ENCODE measurements at regions not wholly inside any gene's neighbourhood (a gene's known extent, or its start where the extent isn't known, plus 50 kb on each side); places are given as distances from the start of the nearest gene placed in this dataset.
"Not testable (repeated sequence)": the region's sequence is repeated elsewhere in the genome, so short reads cannot be mapped to it uniquely, and the experiment has no call there.

GRCh38 chr1:55868026-55868425, 652.9 kb upstream of the USP24 start:
- no peak overlapping the region for H3K4me3 ChIP-seq
- 65 to 71% methylated on average over 2 of the region's 2 CpGs for WGBS, 2 donors
- no peak for ATAC-seq (ENCODE audit: insufficient read depth, low FRiP score)
- DNase-seq, result peak in 1 of 3 donors; percentile 38
- TF ChIP-seq CTCF (IDR thresholded peaks at IDR 0.05; ENCODE audit: control extremely low read depth, extremely low read depth), result no peak
- H3K27me3 ChIP-seq (ENCODE audit: control insufficient read depth in 3 of 3, insufficient read depth in 3 of 3, low read length in 2 of 3), result no peaks in the 10 kb centered on the region
- H3K4me1 ChIP-seq (ENCODE audit: control insufficient read depth in 5 of 5, insufficient read depth in 5 of 5, low read length in 5 of 5), result peaks cover 0 to 7% (median 3%) of the 10 kb centered on the region in 5 donors
- no peaks in the 10 kb centered on the region for H3K36me3 ChIP-seq (ENCODE audit: control insufficient read depth in 4 of 4, insufficient read depth in 4 of 4, low read length in 4 of 4)
- no peak overlapping the region for H3K27ac ChIP-seq (ENCODE audit: low read depth in 1 of 2, low read length in 1 of 2)
- no peaks in the 10 kb centered on the region for H3K9me3 ChIP-seq (ENCODE audit: control insufficient read depth in 4 of 4, insufficient read depth in 3 of 4, low read length in 3 of 4)
- no peak overlapping the region for H3K9ac ChIP-seq (ENCODE audit: insufficient read depth in 1 of 2, low read length in 2 of 2)

- Histone ChIP-seq H3K9ac (ENCODE audit: insufficient read depth in 1 of 2, low read length in 2 of 2) (no peak overlapping the region), H3K36me3 (ENCODE audit: control insufficient read depth in 4 of 4, insufficient read depth in 4 of 4, low read length in 4 of 4) (no peaks in the 10 kb centered on the region), H3K27ac (ENCODE audit: low read depth in 1 of 2, low read length in 1 of 2) (no peak overlapping the region), H3K9me3 (ENCODE audit: control insufficient read depth in 4 of 4, insufficient read depth in 3 of 4, low read length in 3 of 4) (no peaks in the 10 kb centered on the region), H3K4me3 (no peak overlapping the region), H3K27me3 (ENCODE audit: control insufficient read depth in 3 of 3, insufficient read depth in 3 of 3, low read length in 2 of 3) (no peaks in the 10 kb centered on the region), H3K4me1 (ENCODE audit: control insufficient read depth in 5 of 5, insufficient read depth in 5 of 5, low read length in 5 of 5) (peaks cover 0 to 7% (median 3%) of the 10 kb centered on the region in 5 donors)
- no peak for TF ChIP-seq CTCF (IDR thresholded peaks at IDR 0.05; ENCODE audit: control extremely low read depth, extremely low read depth)
- ATAC-seq (ENCODE audit: insufficient read depth, low FRiP score) (no peak), DNase-seq (no peak)
- WGBS, 2 donors, result 88 to 90% methylated on average over 3 of the region's 3 CpGs
These were observed 652.2 kb upstream of the USP24 start for GRCh38 chr1:55867304-55867843.

GRCh38 chr1:55865778-55866177, 650.6 kb upstream of the USP24 start:
- not testable (repeated sequence) for DNase-seq

GRCh38 chr1:55864251-55864650, 649.1 kb upstream of the USP24 start:
- Histone ChIP-seq H3K4me3 (no peak overlapping the region), H3K36me3 (ENCODE audit: control insufficient read depth in 4 of 4, insufficient read depth in 4 of 4, low read length in 4 of 4) (no peaks in the 10 kb centered on the region), H3K9ac (ENCODE audit: insufficient read depth in 1 of 2, low read length in 2 of 2) (no peak overlapping the region), H3K9me3 (ENCODE audit: control insufficient read depth in 4 of 4, insufficient read depth in 3 of 4, low read length in 3 of 4) (no peaks in the 10 kb centered on the region), H3K27ac (ENCODE audit: low read depth in 1 of 2, low read length in 1 of 2) (no peak overlapping the region), H3K4me1 (ENCODE audit: control insufficient read depth in 5 of 5, insufficient read depth in 5 of 5, low read length in 5 of 5) (peaks cover 0 to 20% (median 10%) of the 10 kb centered on the region in 5 donors), H3K27me3 (ENCODE audit: control insufficient read depth in 3 of 3, insufficient read depth in 3 of 3, low read length in 2 of 3) (no peaks in the 10 kb centered on the region)
- DNase-seq, result no peak
- 90 to 96% methylated on average over 2 of the region's 2 CpGs for WGBS, 2 donors
- no peak for TF ChIP-seq CTCF (IDR thresholded peaks at IDR 0.05; ENCODE audit: control extremely low read depth, extremely low read depth)
- ATAC-seq (ENCODE audit: insufficient read depth, low FRiP score), result no peak

More at GRCh38 chr1:55865778-55866177, 650.6 kb upstream of the USP24 start:
- H3K9me3 ChIP-seq (ENCODE audit: control insufficient read depth in 4 of 4, insufficient read depth in 3 of 4, low read length in 3 of 4); H3K27me3 ChIP-seq (ENCODE audit: control insufficient read depth in 3 of 3, insufficient read depth in 3 of 3, low read length in 2 of 3); H3K36me3 ChIP-seq (ENCODE audit: control insufficient read depth in 4 of 4, insufficient read depth in 4 of 4, low read length in 4 of 4); H3K4me1 ChIP-seq (ENCODE audit: control insufficient read depth in 5 of 5, insufficient read depth in 5 of 5, low read length in 5 of 5); H3K9ac ChIP-seq (ENCODE audit: insufficient read depth in 1 of 2, low read length in 2 of 2); H3K4me3 ChIP-seq; H3K27ac ChIP-seq (ENCODE audit: low read depth in 1 of 2, low read length in 1 of 2); ATAC-seq (ENCODE audit: insufficient read depth, low FRiP score): not testable (repeated sequence)
- 93 to 94% methylated on average over 7 of the region's 7 CpGs for WGBS, 2 donors
